ENCODE measurements at regions not wholly inside any gene's neighbourhood (a gene's known extent, or its start where the extent isn't known, plus 50 kb on each side); places are given as distances from the start of the nearest gene placed in this dataset.

DNA sequence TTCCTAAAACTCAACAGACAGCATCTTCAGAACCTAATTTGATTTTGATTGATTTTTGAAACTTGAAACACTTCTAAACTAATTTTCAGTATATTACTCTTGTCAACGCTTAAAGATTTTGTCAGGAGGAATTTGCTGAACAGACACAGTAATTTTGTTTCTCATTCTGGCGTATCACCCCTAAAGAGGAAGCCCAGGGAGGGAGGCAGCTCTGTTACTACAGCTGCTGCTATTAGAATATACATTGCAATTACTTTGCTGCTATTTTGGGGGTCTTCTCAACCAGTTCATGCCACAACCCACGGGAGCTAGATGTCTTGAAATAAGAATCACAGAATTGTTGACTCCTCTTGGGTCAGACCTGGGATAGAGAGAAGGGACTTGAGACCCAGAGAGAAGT lies 122.6 kb downstream of the TLR4 start:
- TF ChIP-seq, protein P1, sequence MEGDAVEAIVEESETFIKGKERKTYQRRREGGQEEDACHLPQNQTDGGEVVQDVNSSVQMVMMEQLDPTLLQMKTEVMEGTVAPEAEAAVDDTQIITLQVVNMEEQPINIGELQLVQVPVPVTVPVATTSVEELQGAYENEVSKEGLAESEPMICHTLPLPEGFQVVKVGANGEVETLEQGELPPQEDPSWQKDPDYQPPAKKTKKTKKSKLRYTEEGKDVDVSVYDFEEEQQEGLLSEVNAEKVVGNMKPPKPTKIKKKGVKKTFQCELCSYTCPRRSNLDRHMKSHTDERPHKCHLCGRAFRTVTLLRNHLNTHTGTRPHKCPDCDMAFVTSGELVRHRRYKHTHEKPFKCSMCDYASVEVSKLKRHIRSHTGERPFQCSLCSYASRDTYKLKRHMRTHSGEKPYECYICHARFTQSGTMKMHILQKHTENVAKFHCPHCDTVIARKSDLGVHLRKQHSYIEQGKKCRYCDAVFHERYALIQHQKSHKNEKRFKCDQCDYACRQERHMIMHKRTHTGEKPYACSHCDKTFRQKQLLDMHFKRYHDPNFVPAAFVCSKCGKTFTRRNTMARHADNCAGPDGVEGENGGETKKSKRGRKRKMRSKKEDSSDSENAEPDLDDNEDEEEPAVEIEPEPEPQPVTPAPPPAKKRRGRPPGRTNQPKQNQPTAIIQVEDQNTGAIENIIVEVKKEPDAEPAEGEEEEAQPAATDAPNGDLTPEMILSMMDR (conservative IDR thresholded peaks at IDR 0.05 in 1 of 2, IDR thresholded peaks at IDR 0.05 in 1 of 2; ENCODE audit: extremely low read depth in 1 of 2, insufficient read depth in 1 of 2, low read depth in 1 of 2, low read length in 2 of 2): no peak
- TF ChIP-seq EZH2 (IDR thresholded peaks at IDR 0.05; ENCODE audit: borderline replicate concordance, low read length): no peak
